Natural killer cell (primary cell): ENCODE measurements at regions not wholly inside any gene's neighbourhood (a gene's known extent, or its start where the extent isn't known, plus 50 kb on each side); places are given as distances from the start of the nearest gene placed in this dataset.

Experiments
- ATAC-seq, 3 donors: fragments of 150-1000 bp in 2 of 3; fragments of 200-7000 bp in 1 of 3; cut with Tn5 transposase; 1 replicate in 1 of 3; 2 replicates in 2 of 3; pipeline ENCODE4 v1.10.0; 2021; ENCODE audit warnings: mild to moderate bottlenecking in 2 of 3, moderate library complexity in 2 of 3
- DNase-seq, 2 donors: peaks; one replicate each; pipeline versions ENCODE4 v3.0.0 to v3.0.0-alpha.2; 2013 to 2021; ENCODE audit warnings: mixed read lengths in 1 of 2
- H3K27ac ChIP-seq: one replicate; pipeline ENCODE4 v1.5.1; 2013; ENCODE audit warnings: mild to moderate bottlenecking, low read length
- H3K27me3 ChIP-seq: one replicate; pipeline ENCODE4 v1.6.1; 2013; ENCODE audit warnings: low read length; ENCODE audit not compliant: control insufficient read depth, insufficient read depth
- H3K36me3 ChIP-seq: one replicate; pipeline ENCODE4 v1.6.1; 2013; ENCODE audit warnings: low read length; ENCODE audit not compliant: control insufficient read depth, insufficient read depth
- H3K4me1 ChIP-seq: one replicate; pipeline ENCODE4 v1.6.1; 2013; ENCODE audit warnings: low read length; ENCODE audit not compliant: control insufficient read depth, insufficient read depth
- H3K4me3 ChIP-seq: one replicate; pipeline ENCODE4 v1.5.1; 2013; ENCODE audit warnings: low read length
- H3K9me3 ChIP-seq: one replicate; pipeline ENCODE4 v1.6.1; 2013; ENCODE audit warnings: low read length; ENCODE audit not compliant: control insufficient read depth, insufficient read depth
- H3K27ac Mint-ChIP-seq, 2 donors: one replicate each; pipeline ENCODE4 v1.8.0; 2022; ENCODE audit warnings: mild to moderate bottlenecking in 2 of 2, mixed read lengths in 2 of 2, moderate library complexity in 1 of 2
- H3K27me3 Mint-ChIP-seq, 2 donors: one replicate each; pipeline ENCODE4 v1.8.0; 2022; ENCODE audit warnings: low read depth in 2 of 2, mixed read lengths in 2 of 2
- H3K36me3 Mint-ChIP-seq: one replicate; pipeline ENCODE4 v1.8.0; 2022; ENCODE audit warnings: mixed read lengths
- H3K4me1 Mint-ChIP-seq, 2 donors: one replicate each; pipeline ENCODE4 v1.8.0; 2022; ENCODE audit warnings: mixed read lengths in 2 of 2
- H3K4me3 Mint-ChIP-seq: one replicate; pipeline ENCODE4 v1.8.0; 2022; ENCODE audit warnings: mild to moderate bottlenecking, moderate library complexity, mixed read lengths
- H3K9me3 Mint-ChIP-seq, 2 donors: one replicate each; pipeline ENCODE4 v1.8.0; 2022; ENCODE audit warnings: mixed read lengths in 2 of 2
- CTCF ChIP-seq: fragments of 200-600 bp; IDR thresholded peaks from one replicate; pipeline ENCODE4 v1.8.0; 2022; ENCODE audit warnings: antibody characterized with exemption
- WGBS: methylation state at CpG from one replicate; pipeline ENCODE4 v1.1.7; 2013; ENCODE audit warnings: missing lambda C conversion rate; ENCODE audit not compliant: insufficient coverage; 5-methylcytosine and 5-hydroxymethylcytosine counted together
- intact Hi-C: fragments of 100-400 bp; cut with micrococcal nuclease; formaldehyde crosslinking; loops from one replicate; pipeline ENCODE4 v1.14.2; 2022

GRCh38 chr2:220562375-220563140 lies 935.1 kb downstream of the SLC4A3 start:
- H3K36me3 Mint-ChIP-seq: no peaks in the 10 kb centered on the region
- no peak for TF ChIP-seq CTCF
- peaks cover 2 to 10% of the 10 kb centered on the region in 2 donors for H3K9me3 Mint-ChIP-seq
- Histone ChIP-seq H3K27me3 (no peaks in the 10 kb centered on the region), H3K4me3 (no peak overlapping the region), H3K4me1 (no peaks in the 10 kb centered on the region), H3K36me3 (no peaks in the 10 kb centered on the region), H3K27ac (no peak overlapping the region), H3K9me3 (no peaks in the 10 kb centered on the region)
- no peak for ATAC-seq
- no peaks in the 10 kb centered on the region for H3K27me3 Mint-ChIP-seq
- intact Hi-C loops: no loop called here
- H3K27ac Mint-ChIP-seq: no peak overlapping the region
- 93% methylated on average over 2 of the region's 4 CpGs for WGBS
- no peak overlapping the region for H3K4me3 Mint-ChIP-seq
- no peaks in the 10 kb centered on the region for H3K4me1 Mint-ChIP-seq
- DNase-seq: no peak

- no peaks in the 10 kb centered on the region for H3K27me3 Mint-ChIP-seq
- intact Hi-C loops: no loop called here
- DNase-seq: no peak
- H3K4me3 Mint-ChIP-seq: no peak overlapping the region
- no peak for ATAC-seq
- TF ChIP-seq CTCF: no peak
- Histone ChIP-seq H3K36me3 (no peaks in the 10 kb centered on the region), H3K27me3 (no peaks in the 10 kb centered on the region), H3K9me3 (no peaks in the 10 kb centered on the region), H3K4me1 (no peaks in the 10 kb centered on the region), H3K4me3 (no peak overlapping the region), H3K27ac (no peak overlapping the region)
- H3K27ac Mint-ChIP-seq: no peak overlapping the region
- no peaks in the 10 kb centered on the region for H3K36me3 Mint-ChIP-seq
- WGBS: 93% methylated on average over 7 of the region's 8 CpGs
- no peaks in the 10 kb centered on the region for H3K4me1 Mint-ChIP-seq
- H3K9me3 Mint-ChIP-seq: peaks cover 0 to 6% of the 10 kb centered on the region in 2 donors
Measured at GRCh38 chr2:220568296-220568695, 940.9 kb downstream of the SLC4A3 start.

- WGBS: 88% methylated on average over 7 of the region's 8 CpGs
- intact Hi-C loops: no loop called here
- no peak for ATAC-seq
Measured at GRCh38 chr2:220569112-220569897, 941.9 kb downstream of the SLC4A3 start.

More at GRCh38 chr2:220569112-220569897, 941.9 kb downstream of the SLC4A3 start:
- no peaks in the 10 kb centered on the region for H3K36me3 ChIP-seq
- TF ChIP-seq CTCF: no peak
- no peak overlapping the region for H3K4me3 Mint-ChIP-seq
- no peaks in the 10 kb centered on the region for H3K27me3 Mint-ChIP-seq
- peaks cover 0 to 6% of the 10 kb centered on the region in 2 donors for H3K9me3 Mint-ChIP-seq
- H3K27me3 ChIP-seq: no peaks in the 10 kb centered on the region
- no peak overlapping the region for H3K27ac ChIP-seq
- no peaks in the 10 kb centered on the region for H3K4me1 Mint-ChIP-seq
- no peak overlapping the region for H3K27ac Mint-ChIP-seq
- H3K4me3 ChIP-seq: no peak overlapping the region
- DNase-seq: no peak
- H3K36me3 Mint-ChIP-seq: no peaks in the 10 kb centered on the region
- H3K4me1 ChIP-seq: no peaks in the 10 kb centered on the region
- no peaks in the 10 kb centered on the region for H3K9me3 ChIP-seq
